NCI-H82 treated with DMSO at 0.1 percent for 48 hours (cell line): ENCODE measurements at regions not wholly inside any gene's neighbourhood (a gene's known extent, or its start where the extent isn't known, plus 50 kb on each side); places are given as distances from the start of the nearest gene placed in this dataset.
"Not testable (repeated sequence)": the region's sequence is repeated elsewhere in the genome, so short reads cannot be mapped to it uniquely, and the experiment has no call there.

Experiments
- DNase-seq: peaks from one replicate; lab custom pipeline; 2025; ENCODE audit not compliant: unreplicated experiment; lab: John Stamatoyannopoulos, UW

- DNase-seq, result no peak
Observed at GRCh38 chr18:26653943-26654615, 105.7 kb upstream of the KCTD1 start.

GRCh38 chr18:26652501-26652900 is 104.1 kb upstream of the KCTD1 start:
- DNase-seq, result no peak

DNA sequence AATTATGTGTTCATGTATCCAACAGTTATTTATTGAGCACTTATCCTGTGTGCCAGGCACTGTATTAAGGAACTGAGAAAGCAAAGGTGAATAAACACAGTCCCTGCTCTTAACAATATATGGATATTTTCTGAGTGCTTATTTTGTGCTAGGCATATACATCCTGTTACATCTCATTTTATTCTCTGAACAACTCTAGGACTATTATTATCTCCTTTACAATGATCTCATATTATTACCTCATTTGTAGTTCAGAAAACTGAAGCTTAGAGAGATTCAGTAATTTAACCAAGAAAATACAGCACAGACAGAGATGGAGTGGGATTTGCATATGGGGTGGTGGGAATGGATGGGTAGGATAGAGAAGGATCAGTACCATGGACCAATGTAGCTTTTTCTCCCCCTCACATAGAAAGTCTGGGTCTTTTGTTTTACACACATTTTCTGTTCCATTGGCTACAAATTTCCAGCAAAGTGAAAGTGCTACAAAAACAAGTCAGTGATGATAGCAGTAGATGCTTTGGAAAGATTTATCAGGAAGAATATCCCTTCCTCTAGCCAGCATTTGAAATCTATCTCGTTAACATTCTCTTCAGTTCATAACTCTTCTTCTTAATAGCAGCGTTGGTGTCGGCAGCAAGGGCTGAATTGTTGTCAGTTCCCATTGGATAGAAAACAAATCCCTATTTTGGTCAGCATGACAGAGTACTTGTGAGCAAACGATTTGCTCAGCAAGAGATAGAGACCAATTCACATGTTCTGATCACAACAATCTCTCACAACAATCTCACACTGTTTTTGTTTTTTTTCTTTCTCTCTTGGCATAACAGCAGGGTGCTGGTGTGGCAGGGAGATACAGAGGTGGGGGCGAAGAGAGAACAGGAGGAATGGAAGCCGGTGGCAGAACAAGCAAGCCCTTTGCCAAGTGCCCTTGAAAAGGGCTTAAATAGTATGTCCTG is 102.2 kb upstream of the KCTD1 start:
- no peak for DNase-seq

DNA sequence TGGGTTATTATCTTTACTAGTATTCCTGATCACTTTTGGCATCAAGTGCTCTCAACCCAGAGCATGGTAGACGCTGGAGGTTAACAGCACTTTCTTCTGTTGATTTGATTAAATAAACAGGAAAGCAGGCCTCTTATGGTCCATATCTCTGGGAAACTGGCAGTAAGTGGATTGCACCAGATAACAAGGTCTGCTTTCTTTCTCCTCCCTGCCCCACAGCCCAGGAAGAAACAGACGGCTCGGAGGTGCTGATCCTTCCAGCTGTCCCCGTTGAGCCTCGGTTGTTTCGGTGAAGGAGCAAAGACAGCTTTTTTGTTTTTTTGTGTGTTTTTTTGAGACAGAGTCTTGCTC is 100.8 kb upstream of the KCTD1 start:
- DNase-seq, result peak; percentile 60

DNA sequence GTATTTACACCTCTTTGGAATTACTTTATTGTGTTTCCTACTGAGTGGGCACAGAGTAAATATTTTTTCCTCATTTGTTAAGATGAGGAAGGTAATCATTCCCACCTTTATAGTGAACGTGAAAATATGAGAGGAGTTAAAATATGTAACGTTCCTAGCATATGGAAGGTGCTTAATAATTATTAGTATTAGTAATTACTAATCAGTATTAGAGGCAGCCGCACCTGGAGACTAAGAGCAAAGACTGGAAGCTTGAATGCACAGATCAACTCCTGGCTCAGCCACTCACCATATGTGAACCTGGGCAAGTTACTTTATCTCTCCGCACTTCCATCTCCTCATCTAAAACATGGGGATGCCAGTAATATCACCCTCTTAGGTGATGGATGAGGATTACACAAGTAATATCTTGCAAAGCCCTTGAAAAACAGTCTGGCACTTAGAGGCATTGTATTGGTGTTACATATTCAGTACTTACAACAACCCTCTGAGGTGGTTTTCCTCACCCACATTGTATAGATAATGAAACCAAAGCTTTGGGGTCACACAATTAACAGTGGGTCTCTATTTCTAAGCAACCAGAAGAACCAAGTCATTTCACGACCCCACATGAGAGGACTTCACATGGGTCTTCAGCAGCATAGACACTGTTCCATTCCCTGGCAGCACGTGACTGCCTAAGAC is 100.3 kb upstream of the KCTD1 start:
- peak; percentile 49 for DNase-seq

DNA sequence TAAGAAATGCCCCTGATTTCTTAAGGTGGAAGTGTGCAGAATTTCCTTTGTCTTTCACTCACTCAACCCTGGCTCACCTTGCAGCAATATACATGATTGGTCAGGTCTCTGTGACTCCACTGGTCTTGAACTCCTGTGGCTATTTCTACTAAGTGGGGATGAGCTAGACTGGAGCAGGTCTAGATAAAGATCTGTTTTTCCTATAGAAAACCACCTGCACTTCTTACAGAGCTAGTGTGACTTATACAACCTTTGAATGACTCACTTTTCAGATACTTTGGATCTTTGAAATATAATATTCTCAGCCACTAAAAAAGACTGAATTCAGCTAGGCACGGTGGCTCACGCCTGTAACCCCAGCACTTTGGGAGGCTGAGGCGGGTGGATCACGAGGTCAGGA is 98.5 kb upstream of the KCTD1 start:
- DNase-seq, result no peak

- no peak for DNase-seq
Observed at GRCh38 chr18:26642440-26643348, 94.3 kb upstream of the KCTD1 start.

GRCh38 chr18:26640541-26640940 is 92.2 kb upstream of the KCTD1 start:
- DNase-seq, result no peak

- DNase-seq, result no peak
Observed at GRCh38 chr18:26639149-26639548, 90.8 kb upstream of the KCTD1 start.

GRCh38 chr18:26637983-26638382 is 89.6 kb upstream of the KCTD1 start:
- no peak for DNase-seq

DNA sequence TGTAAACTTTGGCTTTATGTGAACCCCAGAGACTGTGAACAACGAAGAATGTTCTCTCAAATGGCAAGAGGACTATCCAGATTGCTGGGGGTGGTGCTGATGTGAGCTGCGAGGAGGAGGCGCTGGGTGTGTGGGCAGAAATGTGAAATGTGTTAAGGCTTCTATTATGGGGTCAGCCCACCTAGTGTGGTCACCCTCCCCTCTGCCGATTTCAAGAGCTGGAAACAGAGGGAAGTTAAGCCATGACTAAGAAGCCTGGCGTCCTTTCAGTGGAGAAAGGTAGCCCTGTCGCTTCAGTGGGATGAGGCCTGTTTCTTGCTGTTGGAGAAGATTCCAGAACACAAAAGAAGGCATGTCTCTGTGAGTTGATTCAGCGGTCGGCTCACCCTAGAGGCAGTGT is 89.0 kb upstream of the KCTD1 start:
- no peak for DNase-seq

GRCh38 chr18:26635466-26635865 is 87.1 kb upstream of the KCTD1 start:
- DNase-seq, result no peak

DNA sequence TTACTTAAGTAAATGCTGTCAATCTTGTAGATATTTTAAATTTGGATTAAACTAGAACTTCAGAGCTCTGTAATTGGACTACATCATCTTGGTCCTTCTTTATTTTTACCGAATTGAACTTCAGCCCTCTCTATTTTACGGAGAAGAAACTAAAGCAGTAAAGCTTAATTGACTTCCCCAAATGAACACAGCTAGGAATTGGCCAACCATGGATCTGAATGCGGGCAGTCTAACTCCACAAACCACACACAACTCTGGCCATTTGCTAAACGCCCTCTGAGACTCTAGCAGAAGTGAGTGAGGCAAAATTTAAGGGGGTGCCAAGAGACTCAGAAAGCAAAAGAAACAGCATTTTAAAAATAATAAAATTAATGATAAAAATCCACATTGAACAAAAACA is 86.3 kb upstream of the KCTD1 start:
- no peak for DNase-seq

GRCh38 chr18:26631135-26631534 is 82.8 kb upstream of the KCTD1 start:
- DNase-seq, result no peak

DNA sequence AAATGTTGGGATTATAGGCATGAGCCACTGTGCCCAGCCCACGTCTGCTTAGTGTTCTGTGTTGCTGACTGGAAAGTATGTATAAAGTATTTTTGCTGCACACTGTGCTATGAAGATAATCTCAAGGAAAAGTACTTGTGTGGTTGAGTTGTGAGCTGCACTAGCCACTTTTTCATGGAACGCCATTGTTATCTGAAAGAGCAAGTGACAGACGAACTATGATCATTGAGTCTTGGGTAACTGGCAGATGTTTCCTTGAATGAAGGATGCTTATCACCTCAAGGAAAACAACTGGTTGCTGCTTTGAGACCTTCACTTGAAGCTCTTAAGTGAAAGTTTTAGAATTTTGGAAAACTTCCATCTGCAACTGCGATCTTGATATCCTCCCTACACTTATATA is 82.2 kb upstream of the KCTD1 start:
- no peak for DNase-seq

DNA sequence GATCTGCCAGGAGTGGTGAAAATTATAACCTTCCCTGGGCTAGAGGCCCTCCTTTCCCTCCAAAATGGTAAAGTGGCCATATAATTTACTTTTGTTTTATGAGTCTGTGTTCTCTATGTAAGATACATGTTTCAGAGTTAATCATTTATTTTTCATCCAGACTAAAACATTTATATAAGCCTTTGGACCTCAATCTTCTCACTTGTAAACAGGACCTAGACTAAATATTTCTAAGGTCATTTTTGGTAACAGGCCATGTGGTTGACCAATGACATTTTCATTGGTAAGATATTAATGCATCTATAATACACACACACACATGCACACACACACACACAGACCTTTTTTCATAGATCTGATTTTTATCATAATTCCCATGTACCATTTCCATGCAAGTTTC is 79.7 kb upstream of the KCTD1 start:
- DNase-seq, result no peak

DNA sequence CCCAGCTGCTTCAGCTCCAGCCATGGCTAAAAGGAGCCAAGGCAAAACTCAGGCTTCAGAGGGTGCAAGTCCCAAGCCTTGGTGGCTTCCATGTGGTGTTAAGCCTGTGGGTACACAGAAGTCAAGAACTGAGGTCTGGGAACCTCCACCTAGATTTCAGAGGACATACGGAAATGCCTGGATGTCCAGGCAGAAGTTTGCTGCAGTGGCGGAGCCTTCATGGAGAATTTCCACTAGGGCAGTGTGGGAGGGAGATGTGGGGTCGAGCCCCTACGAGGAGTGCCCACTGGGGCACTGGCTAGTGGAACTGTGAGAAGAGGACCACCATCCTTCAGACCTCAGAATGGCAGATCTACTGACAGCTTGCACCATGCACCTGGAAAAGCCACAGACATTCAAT is 76.1 kb upstream of the KCTD1 start:
- DNase-seq, result no peak

DNA sequence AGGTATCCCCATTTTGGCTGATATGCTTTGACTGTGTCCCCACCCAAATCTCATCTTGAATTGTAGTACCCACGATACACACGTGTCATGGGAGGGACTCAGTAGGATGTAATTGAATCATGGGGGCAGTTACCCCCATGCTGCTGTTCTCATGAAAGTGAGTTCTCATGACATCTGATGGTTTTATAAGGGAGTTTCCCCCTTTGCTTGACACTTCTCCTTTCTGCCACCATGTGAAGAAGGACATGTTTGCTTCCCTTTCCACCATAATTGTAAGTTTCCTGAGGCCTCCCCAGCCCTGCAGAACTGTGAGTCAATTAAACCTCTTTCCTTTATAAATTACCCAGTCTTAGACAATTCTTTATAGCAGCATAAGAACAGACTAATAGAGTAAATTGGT is 75.0 kb upstream of the KCTD1 start:
- DNase-seq, result not testable (repeated sequence)

GRCh38 chr18:26621161-26622026 is 73.0 kb upstream of the KCTD1 start:
- no peak for DNase-seq

DNA sequence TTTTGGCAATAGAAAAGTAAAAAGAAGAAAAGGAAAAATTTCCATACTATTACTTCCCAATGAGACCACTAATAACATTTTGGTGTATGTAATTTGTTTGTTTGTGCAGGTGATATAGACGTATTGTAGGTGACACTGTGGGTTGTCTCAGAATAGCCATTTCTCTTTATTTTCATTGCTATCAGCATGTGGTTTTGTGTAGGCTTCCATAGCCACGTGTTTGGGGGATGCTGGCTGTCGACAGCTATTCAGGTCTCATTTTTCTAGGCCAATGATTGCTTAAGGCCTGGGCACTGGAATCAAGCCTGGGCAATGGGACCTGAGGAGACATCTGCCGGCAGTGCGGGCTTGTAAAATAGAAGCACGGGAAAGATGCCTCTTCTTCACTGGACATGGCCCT is 71.0 kb upstream of the KCTD1 start:
- DNase-seq, result no peak
